NCI-H146 treated with DMSO at 0.1 percent for 48 hours (cell line): ENCODE measurements at regions not wholly inside any gene's neighbourhood (a gene's known extent, or its start where the extent isn't known, plus 50 kb on each side); places are given as distances from the start of the nearest gene placed in this dataset.

Source experiments
- DNase-seq: peaks from one replicate; lab custom pipeline; 2025; ENCODE audit not compliant: unreplicated experiment; lab: John Stamatoyannopoulos, UW

DNA sequence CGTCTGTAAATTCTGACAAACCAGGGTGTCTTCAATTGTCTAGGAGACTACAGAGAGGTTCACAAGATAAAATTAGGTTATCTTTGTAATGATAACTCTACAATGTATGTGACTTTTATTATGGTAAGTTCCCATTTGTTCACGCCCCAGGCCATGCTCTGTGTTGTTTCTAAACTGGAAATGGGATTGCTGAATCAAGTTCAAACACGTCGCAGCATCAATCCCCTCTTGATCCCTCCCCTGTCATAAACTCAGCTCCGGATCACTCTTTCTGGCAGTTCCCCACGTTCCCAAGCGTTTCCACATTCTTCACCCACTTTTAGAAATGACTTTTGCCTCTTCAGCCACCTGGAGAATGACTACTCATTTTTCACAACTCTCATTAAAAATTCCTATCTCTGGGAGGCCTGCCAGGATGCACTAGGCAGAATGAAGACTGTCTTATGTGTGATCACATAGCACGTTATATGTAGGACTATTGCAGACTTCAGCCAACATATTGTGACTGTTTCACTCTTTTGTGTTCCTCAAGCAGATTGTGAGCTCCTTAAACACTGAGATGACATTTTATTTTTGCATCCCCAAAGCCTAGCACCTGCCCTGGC lies 1124.2 kb upstream of the WWC1 start:
- DNase-seq, result no peak

DNA sequence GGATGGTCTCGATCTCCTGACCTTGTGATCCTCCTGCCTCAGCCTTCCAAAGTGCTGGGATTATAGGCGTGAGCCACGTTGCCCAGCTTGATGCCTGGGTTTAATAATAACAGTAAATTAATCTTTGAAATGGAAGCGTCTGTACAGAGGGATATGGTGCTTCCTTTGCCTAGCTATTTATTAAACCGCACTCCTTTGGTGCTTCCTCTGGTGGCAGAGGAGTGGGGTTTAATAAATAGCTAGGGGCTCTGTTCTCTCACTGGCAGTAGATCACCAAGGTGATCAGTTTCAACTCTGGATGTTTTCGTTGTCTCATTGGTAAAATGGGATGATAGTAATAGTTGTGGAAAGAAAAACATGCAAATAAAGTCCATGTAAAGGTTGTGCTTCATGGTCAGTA lies 1122.5 kb upstream of the WWC1 start:
- no peak for DNase-seq

DNA sequence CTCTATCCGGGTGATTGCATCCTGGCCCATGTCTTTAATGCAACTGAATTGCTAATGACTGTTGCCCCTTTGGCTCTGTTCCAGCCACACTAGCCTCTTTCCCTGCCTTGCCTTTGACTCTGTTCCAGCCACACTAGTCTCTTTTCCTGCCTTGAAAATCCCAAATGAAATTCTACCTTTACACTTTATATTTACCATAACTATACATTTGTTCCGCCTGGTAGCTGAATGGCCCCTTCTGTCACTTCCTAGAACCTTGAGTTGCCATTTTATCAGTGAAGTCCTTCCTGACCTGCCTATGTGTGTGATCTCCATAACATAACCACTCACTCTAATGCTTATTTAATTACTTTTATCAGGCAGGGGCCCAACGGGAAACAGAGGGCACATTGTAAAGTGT lies 1120.4 kb upstream of the WWC1 start:
- no peak for DNase-seq

DNA sequence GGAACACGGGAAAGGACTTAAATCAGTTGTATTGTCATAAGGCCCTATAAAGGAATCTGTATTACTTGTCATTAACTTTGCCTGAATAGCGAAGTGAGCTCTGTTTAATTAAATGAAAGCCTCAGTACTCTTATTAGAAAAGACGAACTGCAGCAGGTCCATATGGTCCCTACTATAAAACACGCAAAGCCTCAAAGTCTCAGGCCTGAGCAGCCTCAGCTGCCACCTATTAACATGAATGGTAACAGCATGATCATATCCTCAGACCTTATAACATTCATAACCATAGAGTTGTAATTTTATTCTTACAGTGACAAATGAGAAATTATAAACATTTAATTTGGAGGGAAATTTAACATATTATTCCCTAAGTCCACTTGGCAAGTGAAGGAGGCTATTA lies 1113.7 kb upstream of the WWC1 start:
- no peak for DNase-seq

DNA sequence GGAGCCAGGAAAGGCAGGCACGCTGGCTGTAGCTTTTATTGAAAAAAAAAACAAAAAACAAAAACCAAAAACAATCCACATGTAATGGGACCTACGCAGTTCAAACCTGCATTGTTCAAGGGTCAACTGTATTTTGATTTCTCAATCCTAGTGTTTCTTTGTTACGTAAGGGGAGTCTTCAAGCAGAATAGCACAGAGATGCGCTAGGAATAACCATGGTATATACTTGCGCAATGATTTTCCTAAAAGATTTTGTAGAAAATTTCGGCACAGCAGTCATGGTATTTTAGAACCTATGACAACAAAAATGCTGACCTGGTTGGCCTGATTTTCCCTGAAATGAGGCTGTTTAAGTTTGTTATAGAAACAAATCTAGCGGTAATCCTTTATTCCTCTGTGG lies 1110.5 kb upstream of the WWC1 start:
- no peak for DNase-seq

DNA sequence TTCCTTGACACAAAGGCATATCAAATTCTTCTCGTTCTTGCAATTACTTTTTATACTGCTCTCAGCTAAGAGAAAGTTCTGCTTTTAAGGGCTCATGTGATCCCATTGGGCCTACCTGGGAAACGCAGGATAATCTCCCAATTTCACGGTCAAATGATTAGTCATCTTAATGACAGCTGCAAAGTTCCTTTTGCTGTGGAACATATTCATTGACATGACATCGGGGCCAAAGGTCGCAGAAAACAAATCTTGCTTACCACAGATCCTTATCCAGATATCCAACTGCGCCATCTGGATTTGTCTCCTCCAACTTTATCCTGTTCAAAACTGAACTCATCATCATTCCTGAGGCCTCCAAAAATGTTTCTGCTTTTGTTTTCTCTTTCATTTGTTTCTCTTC lies 1085.6 kb upstream of the WWC1 start:
- DNase-seq, result no peak

DNA sequence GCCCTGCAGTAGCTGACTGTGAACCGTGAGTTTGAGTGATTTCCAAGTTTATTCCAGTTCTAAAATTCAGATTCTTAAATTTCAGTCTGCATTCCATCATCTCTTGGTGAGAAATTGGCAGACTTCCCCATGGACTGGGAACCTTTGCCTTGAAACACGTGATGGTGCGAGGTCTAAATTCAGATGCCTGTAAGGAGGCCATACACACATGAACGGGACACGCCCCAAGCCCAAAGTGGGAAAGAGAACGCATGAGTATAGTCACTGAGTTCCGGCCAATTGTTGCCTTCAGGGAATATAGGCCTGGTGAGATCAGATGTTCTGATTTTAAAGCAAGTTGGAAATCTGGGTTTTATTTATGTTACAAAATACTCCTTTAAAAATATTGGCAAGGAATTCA lies 1084.4 kb upstream of the WWC1 start:
- no peak for DNase-seq

DNA sequence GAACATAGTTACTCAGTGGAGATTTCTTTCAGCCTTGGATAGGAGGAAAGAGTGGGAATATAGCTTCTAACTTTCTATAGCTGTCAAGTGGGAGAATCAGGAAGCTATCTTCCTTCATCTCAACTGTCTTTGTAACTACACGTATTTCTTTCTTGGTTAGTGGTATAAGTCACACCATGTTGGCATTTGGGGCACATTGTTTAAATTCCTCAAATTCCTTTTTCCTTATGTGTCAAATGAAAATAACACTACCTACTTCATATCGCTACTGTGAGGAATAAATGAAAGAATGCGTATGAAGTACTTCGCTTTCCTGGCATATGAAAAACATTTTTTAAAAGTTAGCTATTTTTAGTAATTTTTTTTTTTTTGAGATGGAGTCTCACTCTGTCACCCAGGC lies 1082.5 kb upstream of the WWC1 start:
- no peak for DNase-seq

DNA sequence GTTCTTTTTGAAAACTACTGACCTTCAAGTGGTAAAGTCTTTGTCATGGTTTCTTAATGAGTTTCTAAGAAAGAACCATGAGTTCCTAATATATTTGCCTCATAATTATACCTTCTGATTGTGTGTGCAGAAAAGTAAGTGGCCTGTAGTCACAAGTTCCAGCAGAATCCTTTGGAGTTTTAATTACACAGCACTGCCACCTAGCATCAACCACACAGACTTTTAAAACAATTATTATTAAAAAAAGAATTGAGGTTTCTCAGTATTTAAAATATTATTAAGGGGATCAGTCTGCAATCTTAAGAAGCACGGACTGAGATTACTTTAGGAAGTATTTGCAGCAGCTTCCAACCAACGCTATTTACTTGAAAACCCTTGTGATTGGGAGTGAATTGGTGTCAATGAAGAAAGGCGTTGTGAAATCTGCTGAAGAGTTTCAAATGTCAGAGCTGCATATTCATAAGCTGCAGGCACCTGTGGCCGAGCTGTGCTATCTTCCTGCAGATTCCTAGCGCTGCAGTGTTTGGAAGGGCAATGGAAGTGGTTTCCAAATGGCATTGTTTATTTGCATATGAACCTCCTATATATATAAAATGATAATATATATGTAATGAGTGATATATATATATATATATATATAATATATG lies 1074.2 kb upstream of the WWC1 start:
- no peak for DNase-seq

DNA sequence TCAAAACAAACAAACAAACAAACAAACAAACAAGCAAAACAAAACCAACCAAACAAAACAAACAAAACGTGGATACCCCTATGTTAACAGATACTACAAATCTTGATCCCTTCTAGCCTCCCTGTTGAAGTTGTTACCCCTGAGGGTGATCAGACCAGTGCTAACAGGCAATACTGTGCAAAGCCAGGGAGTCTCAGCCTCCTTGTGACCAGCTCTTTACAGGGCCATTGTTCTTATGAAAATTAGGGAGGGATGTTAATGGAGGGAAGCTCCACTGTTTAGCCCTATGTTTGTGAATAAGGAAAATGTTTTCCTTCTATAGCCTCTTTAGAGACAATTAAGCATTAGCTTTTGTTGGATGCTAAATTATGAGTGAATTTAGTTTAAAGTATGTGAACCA lies 1072.1 kb upstream of the WWC1 start:
- DNase-seq, result no peak

DNA sequence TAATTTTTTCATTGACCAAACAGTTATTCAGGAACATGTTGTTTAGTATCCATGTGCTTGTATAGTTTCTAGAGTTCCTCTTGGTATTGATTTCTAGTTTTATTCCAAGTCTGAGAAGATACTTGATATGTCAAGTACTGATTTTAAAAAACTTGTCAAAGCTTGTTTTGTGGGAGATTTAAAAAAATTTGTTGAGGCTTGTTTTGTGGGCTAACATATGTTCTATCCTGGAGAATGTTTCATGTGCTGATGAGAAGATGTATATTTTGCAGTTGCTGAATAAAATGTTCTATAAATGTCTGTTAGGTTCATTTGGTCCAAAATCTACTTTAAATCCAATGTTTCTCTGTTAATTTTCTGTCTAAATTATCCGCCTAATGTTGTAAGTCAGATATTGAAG lies 1065.1 kb upstream of the WWC1 start:
- DNase-seq, result no peak

DNA sequence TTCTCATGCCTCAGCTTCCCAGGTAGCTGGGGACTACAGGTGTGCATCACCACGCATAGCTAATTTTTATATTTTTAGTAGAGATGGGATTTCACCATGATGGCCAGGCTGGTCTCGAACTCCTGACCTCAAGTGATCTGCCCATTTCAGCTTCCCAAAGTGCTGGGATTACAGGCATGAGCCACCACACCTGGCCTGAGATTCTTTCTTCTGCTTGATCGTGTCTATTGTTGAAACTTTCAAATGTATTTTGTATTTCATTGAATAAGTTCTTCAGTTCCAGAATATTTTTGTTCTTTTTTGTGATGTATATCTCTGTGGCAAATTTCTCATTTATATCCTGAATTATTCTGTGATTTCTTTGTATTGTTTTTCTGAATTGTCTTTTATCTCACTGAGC lies 1063.3 kb upstream of the WWC1 start:
- DNase-seq, result no peak

DNA sequence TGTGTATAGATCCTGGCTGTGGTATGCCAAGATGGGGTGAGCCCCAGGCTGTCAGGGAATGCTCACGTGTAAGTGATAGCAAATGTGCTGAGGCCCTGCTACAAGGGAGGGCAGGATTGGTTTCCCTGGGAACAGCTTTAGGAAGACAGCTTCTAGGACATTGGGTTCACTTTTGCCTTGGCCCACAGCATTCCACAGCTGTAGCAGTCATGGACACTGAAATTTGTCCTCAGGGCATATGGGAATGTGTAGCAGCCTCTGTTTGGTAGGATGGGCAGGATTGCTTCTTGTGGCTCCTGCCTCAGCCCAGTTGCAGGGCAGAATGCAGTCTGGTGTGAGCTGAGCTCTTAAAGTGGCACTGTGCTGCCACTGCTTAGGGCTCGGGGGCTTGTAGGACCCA lies 1061.7 kb upstream of the WWC1 start:
- no peak for DNase-seq

DNA sequence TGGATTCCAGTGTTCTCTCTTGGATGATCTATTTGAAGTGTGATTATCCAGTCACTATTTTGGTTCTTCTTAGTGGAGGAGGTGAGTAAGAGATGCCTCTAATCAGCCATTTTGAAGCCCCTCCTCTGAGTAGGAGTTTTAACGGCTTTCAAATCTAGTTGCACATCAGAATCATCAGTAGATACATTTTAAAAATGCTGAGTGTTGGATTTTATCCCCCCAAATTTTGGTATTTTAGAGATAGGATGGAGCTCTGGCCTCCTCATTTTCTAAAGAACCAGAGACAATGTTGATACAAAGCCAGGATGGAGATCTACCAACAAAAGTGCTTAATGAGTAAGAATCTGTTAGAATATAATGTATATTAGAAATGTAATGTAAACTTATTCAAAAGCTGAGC lies 1061.0 kb upstream of the WWC1 start:
- no peak for DNase-seq

DNA sequence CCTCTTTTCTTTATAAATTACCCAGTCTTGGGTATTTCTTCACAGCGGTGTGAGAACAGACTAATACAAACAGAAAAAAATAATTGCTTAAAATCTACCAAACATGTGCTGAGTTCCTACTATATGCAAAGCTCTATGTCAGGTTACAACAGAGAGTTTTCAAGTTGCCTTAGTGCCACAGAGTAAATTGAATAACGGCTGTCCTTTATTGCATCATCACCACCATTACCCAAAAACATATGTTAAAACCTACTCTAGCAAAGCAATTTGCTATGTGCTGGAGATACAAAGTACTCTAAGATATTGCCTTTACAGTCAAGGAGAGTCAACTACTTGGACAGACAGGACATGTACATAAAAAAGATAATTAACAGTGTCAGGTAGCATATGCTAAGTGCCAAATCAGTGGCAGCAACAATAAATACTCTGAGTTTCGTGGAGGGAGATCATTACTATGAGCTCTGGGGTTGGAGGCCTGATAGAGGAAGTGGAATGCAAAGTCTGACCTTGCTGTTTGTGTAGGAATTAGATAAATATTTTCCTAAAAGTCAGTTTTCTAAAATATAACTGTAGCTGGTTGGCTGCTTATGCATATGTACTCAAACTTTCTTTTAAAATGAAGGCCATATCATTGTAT lies 1058.7 kb upstream of the WWC1 start:
- no peak for DNase-seq

DNA sequence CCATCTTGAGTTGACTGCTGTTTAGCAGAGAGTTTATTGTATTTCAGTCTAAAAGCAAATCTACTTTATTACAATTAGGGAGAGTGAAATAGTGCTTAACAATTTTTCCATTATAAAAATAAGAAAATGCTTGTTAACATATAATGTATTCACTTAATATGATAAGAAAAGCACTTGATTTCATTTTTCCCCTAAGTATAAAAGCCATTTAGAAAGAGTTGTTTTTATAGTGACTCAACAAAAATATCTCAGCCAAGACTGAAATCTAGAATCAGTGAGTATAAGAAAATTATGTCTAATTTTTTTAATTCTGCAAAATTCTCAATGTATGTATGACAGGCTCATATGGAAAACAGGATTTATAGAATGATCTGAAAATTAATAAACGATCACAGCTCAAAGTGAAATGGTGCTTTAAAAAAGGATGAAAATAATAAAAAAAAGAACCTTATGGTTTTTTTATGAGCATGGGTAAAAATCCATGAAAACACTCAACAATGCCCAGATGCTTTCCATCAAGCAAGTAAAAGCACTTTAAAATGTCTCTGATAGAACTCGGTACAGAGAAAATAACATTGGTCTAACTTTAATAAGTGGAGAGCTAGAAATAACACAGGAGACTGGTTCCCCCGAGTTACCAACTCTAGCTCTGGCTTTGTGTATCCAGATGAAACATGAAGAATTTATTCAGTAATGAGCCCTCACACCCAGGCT lies 1057.8 kb upstream of the WWC1 start:
- DNase-seq, result no peak

DNA sequence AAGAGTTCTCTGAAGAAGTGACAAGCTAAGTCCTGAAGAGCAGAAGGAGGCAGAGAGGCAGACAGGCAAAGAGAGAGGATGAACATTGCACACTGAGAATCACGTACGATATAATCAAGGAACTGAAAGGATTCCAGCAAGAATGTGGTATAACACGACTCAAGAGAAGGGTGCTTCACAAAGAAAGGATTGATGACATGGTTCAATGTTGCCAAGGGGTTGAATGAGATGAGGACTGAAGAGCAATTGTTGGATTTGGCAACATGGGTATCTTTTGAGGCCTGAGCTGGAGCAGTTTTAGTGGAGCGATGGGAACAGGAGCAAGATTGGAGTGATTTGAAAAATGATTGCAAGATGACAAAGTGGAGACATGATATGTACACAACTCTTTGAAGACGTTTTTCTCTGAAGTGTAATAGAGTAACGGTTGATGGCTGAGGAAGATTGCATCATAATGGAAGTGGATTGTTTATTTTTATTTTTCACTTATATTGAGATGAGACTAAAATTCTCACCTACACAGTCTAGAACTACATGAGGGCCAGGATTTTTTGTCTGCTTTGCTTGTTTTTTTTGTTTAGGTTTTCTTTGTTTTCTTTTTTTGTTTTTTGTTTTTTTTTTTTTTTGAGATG lies 1049.9 kb upstream of the WWC1 start:
- DNase-seq, result no peak

DNA sequence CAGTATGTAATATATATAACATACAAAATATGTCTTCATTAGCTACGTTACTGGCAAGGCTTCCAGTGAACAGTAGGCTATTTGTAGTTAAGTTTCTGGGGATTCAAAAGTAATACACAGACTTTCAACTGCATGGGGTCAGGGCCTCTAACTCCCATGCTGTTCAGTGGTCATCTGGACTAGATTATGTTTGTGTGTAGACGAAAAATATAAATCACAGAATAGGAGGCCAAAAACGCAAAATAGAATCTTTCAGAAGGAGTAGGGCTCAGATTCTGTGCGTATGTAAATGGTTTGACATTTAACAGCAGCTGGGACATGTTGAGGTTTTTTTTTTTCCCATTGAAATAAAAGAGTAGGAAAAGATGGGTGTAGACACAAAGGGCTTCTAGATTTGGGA lies 1048.7 kb upstream of the WWC1 start:
- no peak for DNase-seq

DNA sequence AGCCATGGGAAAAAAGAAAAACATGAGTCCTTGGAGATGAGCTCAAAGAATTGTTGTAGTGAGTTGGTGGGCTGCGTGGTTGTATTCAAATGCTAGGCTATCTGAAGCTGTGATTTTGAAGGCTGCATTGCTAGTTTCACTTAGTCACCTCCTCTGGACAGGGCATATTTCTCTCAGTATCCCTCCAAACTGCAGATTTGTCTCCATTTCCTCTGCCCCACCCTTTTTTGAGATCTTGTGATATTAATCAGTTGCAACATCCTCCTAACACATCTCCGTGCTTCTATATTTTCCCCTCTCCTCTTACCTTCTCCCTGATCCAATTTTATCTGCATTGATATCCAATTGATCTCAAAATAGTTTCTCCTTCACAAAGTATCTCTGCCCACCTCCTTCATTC lies 1048.0 kb upstream of the WWC1 start:
- DNase-seq, result no peak

DNA sequence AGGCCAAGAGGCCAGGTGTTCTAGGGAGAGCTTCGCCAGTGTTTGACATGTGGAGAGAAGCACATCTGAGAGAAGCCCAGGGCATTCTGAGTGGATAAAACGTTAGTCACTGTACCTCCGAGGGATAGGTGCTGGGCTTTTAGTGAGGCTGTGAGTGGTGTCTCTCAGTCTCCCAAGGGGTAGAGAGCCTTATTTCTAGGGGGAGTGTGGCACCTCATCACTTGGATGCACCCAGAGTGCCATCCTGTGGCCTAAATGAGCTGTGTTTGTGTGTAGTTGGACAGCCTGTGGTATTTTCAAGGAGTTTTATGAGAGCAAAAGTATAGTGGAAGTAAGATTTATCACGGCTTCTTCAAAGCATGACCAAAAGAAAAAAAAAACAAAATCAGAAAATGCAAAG lies 1046.9 kb upstream of the WWC1 start:
- DNase-seq, result no peak

DNA sequence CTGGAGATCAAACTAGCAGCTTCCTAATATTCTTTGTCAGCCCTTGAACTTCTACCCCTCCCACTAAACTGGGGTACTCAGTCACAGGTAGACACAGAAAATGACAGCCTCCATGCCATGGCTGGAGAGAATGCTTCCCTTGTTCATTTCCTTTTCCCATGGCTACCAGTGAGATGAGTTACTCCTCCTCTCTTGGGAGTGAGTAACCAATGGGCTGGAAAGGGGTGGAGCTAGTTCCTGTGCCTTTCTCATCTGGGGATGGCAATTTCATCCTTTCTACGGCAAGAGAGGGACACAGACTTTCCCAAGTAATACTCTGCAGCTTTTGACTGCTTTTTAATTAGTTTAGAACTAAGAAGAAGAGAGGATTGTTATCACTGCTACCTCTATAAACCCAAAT lies 1045.6 kb upstream of the WWC1 start:
- no peak for DNase-seq

DNA sequence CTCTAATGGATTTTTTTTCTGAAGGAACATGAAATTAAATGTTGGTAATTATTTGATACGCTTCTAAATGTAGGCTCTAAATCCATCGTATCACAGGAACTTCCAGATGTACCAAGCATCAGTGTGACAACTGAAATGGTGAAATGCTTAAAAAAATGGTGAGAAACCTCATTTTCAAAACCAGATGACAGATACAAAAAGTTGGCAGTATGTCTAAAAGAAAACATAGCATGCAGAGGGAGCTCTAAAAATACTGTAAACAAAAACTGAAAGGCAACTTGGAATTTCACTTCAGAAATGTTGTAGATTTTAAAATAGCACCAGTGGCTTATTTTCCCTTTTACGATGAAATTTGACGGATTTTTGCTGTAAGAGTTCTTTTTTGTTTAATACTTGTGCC lies 1043.6 kb upstream of the WWC1 start:
- no peak for DNase-seq
